Calu3 (cell line): ENCODE measurements at regions not wholly inside any gene's neighbourhood (a gene's known extent, or its start where the extent isn't known, plus 50 kb on each side); places are given as distances from the start of the nearest gene placed in this dataset.

ENCODE experiments used
- BruUV-seq: library from RNA; stranded (reverse); fragments of 400-500 nt; replicated peaks from 2 replicates; lab custom pipeline; 2021; lab: Mats Ljungman, UMichigan
- CTCF ChIA-PET: fragments of 300-600 bp; sonication (Branson Sonifier 250); formaldehyde crosslinking; loops from one replicate; lab custom pipeline; 2022; ENCODE audit warnings: antibody characterized with exemption; lab: Charles Lee
- DNase-seq: peaks from one replicate; pipeline ENCODE4 v3.0.0; 2022
- H3K27ac Mint-ChIP-seq: one replicate; pipeline ENCODE4 v1.8.0; 2022; ENCODE audit warnings: mixed read lengths; ENCODE audit not compliant: unreplicated experiment
- H3K27me3 Mint-ChIP-seq: one replicate; pipeline ENCODE4 v1.8.0; 2022; ENCODE audit warnings: mixed read lengths; ENCODE audit not compliant: unreplicated experiment
- H3K36me3 Mint-ChIP-seq: one replicate; pipeline ENCODE4 v1.8.0; 2022; ENCODE audit warnings: mild to moderate bottlenecking, moderate library complexity, mixed read lengths; ENCODE audit not compliant: insufficient read depth, unreplicated experiment
- H3K4me1 Mint-ChIP-seq: one replicate; pipeline ENCODE4 v1.8.0; 2022; ENCODE audit warnings: mild to moderate bottlenecking, low read depth, mixed read lengths; ENCODE audit not compliant: unreplicated experiment
- H3K4me3 Mint-ChIP-seq: one replicate; pipeline ENCODE4 v1.8.0; 2022; ENCODE audit warnings: mild to moderate bottlenecking, low read depth, moderate library complexity, mixed read lengths; ENCODE audit not compliant: unreplicated experiment
- H3K9me3 Mint-ChIP-seq: one replicate; pipeline ENCODE4 v1.8.0; 2022; ENCODE audit warnings: low read depth, mixed read lengths; ENCODE audit not compliant: unreplicated experiment
- CTCF ChIP-seq: fragments of 200-600 bp; IDR thresholded peaks from one replicate; pipeline ENCODE4 v1.8.0; 2022; ENCODE audit warnings: antibody characterized with exemption; ENCODE audit not compliant: unreplicated experiment
- intact Hi-C: fragments of 100-400 bp; cut with micrococcal nuclease; formaldehyde crosslinking; loops from one replicate; pipeline ENCODE4 v1.10.0; 2022; ENCODE audit not compliant: unreplicated experiment

- Mint-ChIP-seq H3K4me1 (no peaks in the 10 kb centered on the region), H3K9me3 (peaks cover 2% of the 10 kb centered on the region), H3K36me3 (no peaks in the 10 kb centered on the region), H3K27me3 (no peaks in the 10 kb centered on the region), H3K27ac (no peak overlapping the region), H3K4me3 (no peak overlapping the region)
- no peak for TF ChIP-seq CTCF
- BruUV-seq: no TSS peak
- intact Hi-C loops: no loop called here
- CTCF ChIA-PET: no interaction called here
- no peak for DNase-seq
Observed at GRCh38 chr4:19936476-19936875, 315.2 kb upstream of the SLIT2 start.

- Mint-ChIP-seq H3K4me1 (no peaks in the 10 kb centered on the region), H3K9me3 (peaks cover 2% of the 10 kb centered on the region), H3K27ac (no peak overlapping the region), H3K4me3 (no peak overlapping the region), H3K36me3 (no peaks in the 10 kb centered on the region), H3K27me3 (no peaks in the 10 kb centered on the region)
- intact Hi-C loops: no loop called here
- TF ChIP-seq CTCF: no peak
- CTCF ChIA-PET: no interaction called here
- BruUV-seq: no TSS peak
- DNase-seq: no peak
Observed at GRCh38 chr4:19930742-19931141, 321.0 kb upstream of the SLIT2 start.

GRCh38 chr4:19927381-19927780, 324.3 kb upstream of the SLIT2 start:
- Mint-ChIP-seq H3K4me1 (no peaks in the 10 kb centered on the region), H3K27me3 (no peaks in the 10 kb centered on the region), H3K36me3 (no peaks in the 10 kb centered on the region), H3K9me3 (no peaks in the 10 kb centered on the region), H3K27ac (no peak overlapping the region), H3K4me3 (no peak overlapping the region)
- no TSS peak for BruUV-seq
- intact Hi-C loops: no loop called here
- no peak for DNase-seq
- TF ChIP-seq CTCF: no peak
- CTCF ChIA-PET: no interaction called here

- no TSS peak for BruUV-seq
- no peaks in the 10 kb centered on the region for H3K9me3 Mint-ChIP-seq
- intact Hi-C loops: no loop called here
- no peak for TF ChIP-seq CTCF
- H3K27me3 Mint-ChIP-seq: no peaks in the 10 kb centered on the region
- H3K4me1 Mint-ChIP-seq: no peaks in the 10 kb centered on the region
- no peaks in the 10 kb centered on the region for H3K36me3 Mint-ChIP-seq
- H3K27ac Mint-ChIP-seq: no peak overlapping the region
- no peak for DNase-seq
- CTCF ChIA-PET: no interaction called here
- H3K4me3 Mint-ChIP-seq: no peak overlapping the region
Observed at GRCh38 chr4:19925516-19925915, 326.2 kb upstream of the SLIT2 start.
